Renal cortex interstitium (tissue), 11 donors: ENCODE measurements at regions not wholly inside any gene's neighbourhood (a gene's known extent, or its start where the extent isn't known, plus 50 kb on each side); places are given as distances from the start of the nearest gene placed in this dataset.
"Not testable (repeated sequence)": the region's sequence is repeated elsewhere in the genome, so short reads cannot be mapped to it uniquely, and the experiment has no call there.

ENCODE experiments used
- DNase-seq, 11 donors: peaks; one replicate each; pipeline ENCODE4 v3.0.0-alpha.2; 2013; ENCODE audit warnings: low read depth in 9 of 11, low spot score in 4 of 11; ENCODE audit errors: extremely low read depth in 1 of 11

- no peak for DNase-seq
Measured at GRCh38 chr4:151517896-151518295, 108.9 kb downstream of the FHIP1A start.

GRCh38 chr4:151518359-151518758, 109.4 kb downstream of the FHIP1A start:
- no peak for DNase-seq

- DNase-seq = no peak
Measured at GRCh38 chr4:151519728-151520415, 110.9 kb downstream of the FHIP1A start.

GRCh38 chr4:151522866-151523519, 114.0 kb downstream of the FHIP1A start:
- no peak for DNase-seq

- no peak for DNase-seq
Measured at GRCh38 chr4:151524610-151525009, 115.6 kb downstream of the FHIP1A start.

GRCh38 chr4:151526489-151526888, 117.5 kb downstream of the FHIP1A start:
- not testable (repeated sequence) for DNase-seq

GRCh38 chr4:151527699-151528098, 118.7 kb downstream of the FHIP1A start:
- DNase-seq = no peak

- no peak for DNase-seq
Measured at GRCh38 chr4:151529187-151529586, 120.2 kb downstream of the FHIP1A start.

- DNase-seq = no peak
Measured at GRCh38 chr4:151530230-151530629, 121.3 kb downstream of the FHIP1A start.

- DNase-seq = no peak
Measured at GRCh38 chr4:151530783-151531182, 121.8 kb downstream of the FHIP1A start.

- no peak for DNase-seq
Measured at GRCh38 chr4:151532001-151532708, 123.2 kb downstream of the FHIP1A start.

- DNase-seq = no peak
Measured at GRCh38 chr4:151534195-151534594, 125.2 kb downstream of the FHIP1A start.

- DNase-seq = no peak
Measured at GRCh38 chr4:151535366-151535765, 126.4 kb downstream of the FHIP1A start.

- DNase-seq = no peak
Measured at GRCh38 chr4:151537687-151538086, 128.7 kb downstream of the FHIP1A start.

- DNase-seq = no peak
Measured at GRCh38 chr4:151538963-151539362, 130.0 kb downstream of the FHIP1A start.

- DNase-seq = no peak
Measured at GRCh38 chr4:151540728-151541388, 131.9 kb downstream of the FHIP1A start.

- peak in 1 of 11 donors; percentile 9 for DNase-seq
Measured at GRCh38 chr4:151541389-151542071, 132.6 kb downstream of the FHIP1A start.

GRCh38 chr4:151548708-151549107, 139.7 kb downstream of the FHIP1A start:
- no peak for DNase-seq

GRCh38 chr4:151549378-151549777, 140.4 kb downstream of the FHIP1A start:
- not testable (repeated sequence) for DNase-seq
